Suppressor macrophage (primary cell): ENCODE measurements at regions not wholly inside any gene's neighbourhood (a gene's known extent, or its start where the extent isn't known, plus 50 kb on each side); places are given as distances from the start of the nearest gene placed in this dataset.
"Not testable (repeated sequence)": the region's sequence is repeated elsewhere in the genome, so short reads cannot be mapped to it uniquely, and the experiment has no call there.

ENCODE experiments used
- DNase-seq, 4 experiments: peaks; one replicate each; pipeline ENCODE4 v3.0.0-alpha.2; 2020 to 2022

DNA sequence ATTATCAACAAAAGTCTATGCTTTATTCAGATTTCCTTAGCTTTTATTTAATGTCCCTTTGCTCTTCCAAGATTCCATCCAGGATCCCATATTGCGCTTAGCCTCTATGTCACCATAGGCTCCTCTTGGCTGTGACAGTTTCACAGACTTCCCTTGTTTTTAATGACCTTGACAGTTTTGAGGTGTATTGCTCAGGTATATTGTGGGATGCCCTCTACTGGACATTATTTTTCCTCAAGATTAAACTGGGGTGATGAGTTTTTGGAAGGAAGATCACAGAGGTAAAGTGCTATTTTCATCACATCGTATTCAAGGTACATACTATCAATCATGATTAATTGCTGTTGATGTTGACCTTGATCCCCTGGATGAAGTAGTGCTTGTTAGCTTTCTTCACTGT, 99.1 kb upstream of the SMAD3 start:
- no peak for DNase-seq

DNA sequence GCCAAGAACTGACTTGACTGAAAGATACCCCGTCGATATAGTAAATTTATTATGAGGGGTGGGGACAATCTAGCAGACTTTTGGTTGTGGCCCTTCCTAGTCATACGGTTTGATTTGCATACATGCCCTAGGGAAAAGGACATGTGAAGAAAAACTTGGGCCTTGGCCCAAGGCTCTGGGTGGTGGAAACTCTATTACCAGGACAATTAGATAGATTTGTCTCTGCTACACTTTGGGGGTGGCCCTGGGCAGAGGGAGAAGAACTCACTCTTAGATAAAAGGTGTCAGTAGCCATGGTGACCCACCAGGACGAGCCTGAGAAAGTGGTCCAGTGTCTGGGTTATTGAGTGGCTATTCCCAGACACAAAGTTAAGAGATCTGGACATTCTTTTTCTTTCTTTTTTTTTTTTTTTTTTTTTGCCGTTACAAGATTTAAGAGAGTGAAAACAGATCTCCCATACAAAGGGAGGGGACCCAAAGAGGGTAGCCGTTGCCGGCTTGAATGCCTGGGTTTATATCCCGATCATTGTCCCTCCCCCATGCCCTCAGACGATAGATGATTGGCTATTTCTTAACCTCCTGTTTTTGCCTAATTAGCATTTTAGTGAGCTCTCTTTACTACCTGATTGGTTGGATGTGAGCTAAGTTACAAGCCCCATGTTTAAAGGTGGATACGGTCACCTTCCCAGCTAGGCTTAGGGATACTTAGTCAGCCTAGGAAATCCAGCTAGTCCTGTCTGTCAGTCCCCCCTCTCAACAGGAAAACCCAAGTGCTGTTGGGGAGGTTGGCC, 96.4 kb upstream of the SMAD3 start:
- DNase-seq: no peak

GRCh38 chr15:66974131-66974530, 91.3 kb upstream of the SMAD3 start:
- not testable (repeated sequence) for DNase-seq

DNA sequence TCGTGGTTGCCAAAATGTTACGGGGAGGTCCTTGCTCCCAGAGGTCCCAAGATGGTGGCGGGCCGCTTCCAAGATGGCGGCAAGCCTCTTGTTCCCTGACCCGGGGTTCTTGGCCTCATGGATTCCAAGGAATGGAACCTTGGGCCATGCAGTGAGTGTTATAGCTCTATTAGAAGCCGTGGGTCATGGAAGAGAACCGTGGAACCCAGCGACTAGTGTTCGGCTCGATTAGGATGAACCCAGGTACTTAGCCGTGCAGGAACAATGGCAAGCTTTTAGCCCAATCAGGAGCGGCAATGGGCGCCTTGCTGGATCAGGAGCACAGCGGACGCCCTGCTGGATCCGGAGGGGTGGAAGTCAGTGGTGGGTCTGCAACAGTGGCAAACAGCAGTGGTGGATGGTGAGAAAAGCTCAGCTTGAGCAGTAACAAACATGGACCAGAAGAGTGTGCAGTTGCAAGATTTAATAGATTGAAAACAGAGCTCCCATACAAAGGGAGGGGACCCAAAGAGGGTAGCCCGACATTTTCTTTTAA, 89.2 kb upstream of the SMAD3 start:
- not testable (repeated sequence) for DNase-seq

- not testable (repeated sequence) for DNase-seq
Observed at GRCh38 chr15:66980326-66980725, 85.1 kb upstream of the SMAD3 start.

DNA sequence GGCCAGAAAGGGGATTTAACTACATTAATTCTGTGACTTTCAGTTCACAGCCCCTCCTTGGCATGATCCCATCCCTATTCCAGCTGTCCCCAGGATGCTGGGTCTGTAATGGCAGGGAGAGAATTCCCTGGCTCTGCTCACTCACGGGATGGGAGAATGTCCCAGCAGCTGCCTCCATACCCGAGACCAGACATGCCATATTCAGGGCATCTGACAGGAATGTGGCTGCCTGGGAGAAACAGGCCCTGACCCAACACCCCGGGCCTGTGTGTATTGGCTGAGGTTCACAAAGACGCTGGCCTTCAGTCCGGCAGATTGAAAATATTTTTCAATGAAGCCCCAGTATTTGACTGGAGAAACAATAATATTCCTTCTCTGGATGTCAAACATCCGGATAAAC, 83.6 kb upstream of the SMAD3 start:
- no peak for DNase-seq

GRCh38 chr15:66982250-66982649, 83.2 kb upstream of the SMAD3 start:
- no peak for DNase-seq

DNA sequence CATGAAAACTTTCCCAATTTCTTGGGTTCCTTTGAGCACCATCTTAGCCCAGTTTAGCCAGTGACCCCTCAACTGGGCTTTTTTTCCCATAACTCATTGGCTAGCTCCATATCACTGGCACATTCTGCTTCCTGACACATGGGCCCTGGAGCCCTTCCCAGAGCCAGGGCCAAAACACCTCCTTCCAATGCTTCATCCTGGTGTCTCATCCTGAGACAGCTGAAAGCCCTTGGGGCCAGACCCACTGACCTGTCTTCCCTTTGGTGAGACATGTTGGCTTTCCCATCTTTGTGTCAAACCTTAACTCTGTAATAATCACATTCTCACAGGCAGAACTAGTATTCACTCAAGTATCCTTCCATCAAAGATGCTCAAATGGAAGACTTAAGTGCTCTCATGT, 82.6 kb upstream of the SMAD3 start:
- no peak for DNase-seq

DNA sequence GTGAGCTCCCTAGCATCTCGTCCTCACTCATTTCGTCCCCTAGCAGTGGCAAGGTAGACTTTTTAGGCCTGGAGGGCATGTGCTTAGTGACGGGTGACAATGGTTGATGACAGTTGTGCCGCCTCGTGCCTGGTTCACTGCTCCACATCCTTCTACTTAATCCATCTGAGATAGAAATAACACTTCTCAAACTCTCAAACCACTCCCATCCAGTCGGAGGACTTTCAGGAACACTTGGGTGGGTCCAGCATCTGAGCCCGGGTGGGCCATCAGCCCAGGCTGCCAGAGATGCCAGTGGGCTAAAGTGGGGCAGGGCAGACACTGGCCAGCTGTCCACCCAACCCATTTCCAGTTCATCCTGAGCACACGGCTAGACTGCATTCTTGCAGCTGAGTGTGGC, 79.7 kb upstream of the SMAD3 start:
- DNase-seq: no peak

DNA sequence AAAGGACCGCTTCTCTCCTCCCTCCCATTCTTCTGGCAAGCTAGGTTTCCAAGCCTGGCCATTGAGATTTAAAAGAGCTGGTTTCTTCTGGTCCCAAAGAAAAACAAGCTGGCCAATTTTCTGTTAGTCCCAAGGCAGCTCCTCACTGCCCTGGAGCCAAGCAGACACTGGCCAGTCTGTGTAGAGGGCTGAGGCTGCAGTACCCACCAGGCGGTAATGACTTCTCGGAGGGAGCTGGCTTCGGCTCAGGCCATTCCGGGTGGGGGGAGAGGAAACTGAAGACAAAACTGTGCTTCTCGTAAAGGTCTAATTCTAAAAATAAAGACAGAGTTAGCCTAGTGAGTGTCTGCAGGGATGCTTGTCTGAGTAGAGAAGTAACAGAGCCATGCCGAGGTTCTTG, 78.5 kb upstream of the SMAD3 start:
- DNase-seq: no peak

DNA sequence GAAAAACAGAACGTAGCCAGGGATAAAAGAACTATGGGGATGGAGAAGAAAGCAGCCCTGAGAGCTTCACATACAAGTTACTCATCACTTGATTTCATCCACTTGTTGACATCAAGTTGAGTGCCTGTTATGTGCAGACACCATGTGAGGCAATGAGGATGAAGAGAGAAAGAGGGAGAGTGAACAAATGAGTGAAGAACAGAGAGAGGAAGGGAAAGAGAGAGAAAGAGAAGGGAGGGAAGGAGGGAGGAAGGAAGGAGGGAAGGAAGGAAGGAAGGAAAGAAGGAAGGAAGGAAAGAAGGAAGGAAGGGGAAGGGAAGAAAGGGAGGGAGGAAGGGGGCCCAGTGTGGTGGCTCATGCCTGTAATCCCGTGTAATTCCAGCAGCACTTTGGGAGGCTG, 72.3 kb upstream of the SMAD3 start:
- DNase-seq: no peak

DNA sequence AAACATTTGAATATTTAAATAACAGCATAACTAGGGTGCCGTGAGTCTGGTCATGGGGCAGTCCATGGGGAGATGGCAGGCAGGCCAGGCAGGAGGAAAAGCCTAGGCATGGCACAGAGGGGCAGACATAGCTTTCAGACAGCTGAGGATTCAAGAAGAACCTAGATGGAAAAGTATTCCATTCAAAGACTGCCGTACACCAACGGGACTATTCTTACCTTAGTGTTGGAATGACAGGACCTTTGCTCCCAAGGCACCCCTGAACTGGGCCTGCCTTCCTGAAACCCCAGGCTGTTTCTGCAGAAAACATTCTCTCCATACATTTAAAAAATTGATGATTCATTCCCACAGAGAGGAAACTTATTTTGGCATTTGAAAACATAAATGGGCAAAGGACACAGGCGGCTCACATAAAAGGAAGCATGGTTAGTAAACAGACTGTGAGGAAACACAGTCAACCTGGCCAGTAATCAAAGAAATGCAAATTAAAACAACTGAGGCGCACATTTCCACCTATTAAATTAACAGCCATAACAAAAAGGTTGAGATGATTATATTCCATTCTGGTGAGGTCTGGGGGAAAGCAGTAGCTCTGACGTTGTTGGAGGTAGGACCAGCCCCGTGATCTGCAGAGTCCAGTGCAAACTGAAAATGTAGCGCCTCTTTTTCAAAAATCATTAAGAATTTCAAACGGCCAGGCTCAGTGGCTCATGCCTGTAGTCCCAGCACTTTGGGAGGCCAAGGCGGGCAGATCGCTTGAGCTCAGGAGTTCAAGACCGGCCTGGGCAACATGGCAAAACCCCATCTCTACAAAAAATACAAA, 71.3 kb upstream of the SMAD3 start:
- DNase-seq: peak in 2 of 4 experiments; percentile 22 to 34

DNA sequence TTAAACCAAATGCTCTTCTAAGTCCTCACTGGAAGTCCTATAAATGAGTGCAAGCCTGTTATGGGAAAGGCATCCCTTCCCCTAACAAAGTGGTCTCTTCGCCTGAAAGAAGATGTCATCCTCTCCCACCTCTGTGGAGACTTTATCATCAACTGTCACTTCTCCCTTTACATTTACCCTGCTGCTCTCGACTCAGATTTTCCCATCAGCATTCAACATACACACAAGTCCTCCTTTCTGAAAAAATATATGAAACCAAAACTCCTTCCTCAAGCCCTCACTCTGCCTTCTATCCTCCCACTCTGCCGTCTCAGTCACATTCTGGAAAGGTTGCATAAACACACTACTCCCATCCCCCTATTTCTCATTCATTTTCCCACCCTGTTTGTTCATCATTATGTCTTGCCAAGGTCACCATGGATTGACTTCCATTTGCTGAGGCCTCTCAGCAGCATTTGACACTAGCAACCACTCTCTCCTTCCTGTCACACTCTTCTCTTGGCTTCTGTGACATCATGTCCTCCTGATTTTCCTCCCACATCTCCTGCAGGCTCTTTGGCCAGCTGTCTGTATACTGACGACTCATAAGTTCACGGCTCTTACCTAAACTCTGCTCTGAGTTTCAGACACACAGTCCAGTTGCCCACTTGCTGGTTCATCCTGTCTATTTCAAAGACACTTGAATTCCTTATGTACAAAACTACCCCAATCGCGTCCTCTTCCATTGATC, 70.3 kb upstream of the SMAD3 start:
- peak; percentile 63 to 86 (median 76) for DNase-seq

DNA sequence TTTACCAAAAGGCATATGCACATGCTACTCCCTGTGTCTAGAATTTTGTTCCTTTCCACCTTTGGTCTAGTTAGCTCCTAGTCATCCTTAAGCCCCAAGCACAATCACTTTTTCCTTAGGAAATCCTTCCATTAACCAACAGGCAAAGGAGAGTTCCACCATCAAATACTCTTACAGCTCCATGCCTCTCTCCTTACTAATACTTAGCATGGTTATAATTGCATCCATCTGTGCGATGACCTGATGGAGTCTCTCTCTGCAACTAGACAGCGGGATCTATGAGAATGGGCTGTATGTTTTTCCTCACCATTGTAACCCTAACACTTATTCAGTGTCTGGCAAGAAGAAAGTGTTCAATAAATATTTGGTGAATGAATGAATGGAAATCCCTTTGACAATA, 69.3 kb upstream of the SMAD3 start:
- no peak for DNase-seq

DNA sequence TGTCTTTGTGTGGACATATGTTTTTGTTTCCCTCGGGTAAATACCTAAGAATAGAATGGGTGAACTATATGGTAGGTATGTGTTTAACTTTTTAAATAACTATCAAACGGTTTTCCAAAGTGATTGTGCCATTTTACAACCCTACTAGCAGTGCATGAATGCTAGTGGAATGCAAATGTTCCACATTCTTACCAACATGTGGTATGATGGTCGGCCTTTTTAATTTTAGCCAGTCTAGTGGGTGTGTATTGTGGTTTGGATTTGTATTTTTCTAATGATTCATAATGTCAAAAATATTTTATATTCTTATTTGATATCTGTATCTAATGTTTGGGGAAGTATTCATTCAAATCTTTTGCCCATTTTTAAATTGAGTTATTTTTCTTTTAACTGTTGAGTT, 68.2 kb upstream of the SMAD3 start:
- DNase-seq: no peak

DNA sequence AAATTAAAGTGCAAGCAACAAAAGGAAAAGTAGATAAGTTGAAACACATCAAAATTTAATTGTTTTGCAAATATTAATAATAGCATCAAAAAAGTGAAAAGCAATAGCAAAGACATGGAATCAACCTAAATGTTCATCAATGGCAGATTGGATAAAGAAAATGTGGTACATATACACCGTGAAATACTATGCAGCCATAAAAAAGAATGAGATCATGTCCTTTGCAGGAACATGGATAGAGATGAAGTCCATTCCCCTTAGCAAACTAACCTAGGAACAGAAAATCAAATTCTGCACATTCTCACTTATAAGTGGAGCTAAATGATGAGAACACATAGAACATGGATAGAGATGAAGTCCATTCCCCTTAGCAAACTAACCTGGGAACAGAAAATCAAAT, 67.2 kb upstream of the SMAD3 start:
- not testable (repeated sequence) for DNase-seq

DNA sequence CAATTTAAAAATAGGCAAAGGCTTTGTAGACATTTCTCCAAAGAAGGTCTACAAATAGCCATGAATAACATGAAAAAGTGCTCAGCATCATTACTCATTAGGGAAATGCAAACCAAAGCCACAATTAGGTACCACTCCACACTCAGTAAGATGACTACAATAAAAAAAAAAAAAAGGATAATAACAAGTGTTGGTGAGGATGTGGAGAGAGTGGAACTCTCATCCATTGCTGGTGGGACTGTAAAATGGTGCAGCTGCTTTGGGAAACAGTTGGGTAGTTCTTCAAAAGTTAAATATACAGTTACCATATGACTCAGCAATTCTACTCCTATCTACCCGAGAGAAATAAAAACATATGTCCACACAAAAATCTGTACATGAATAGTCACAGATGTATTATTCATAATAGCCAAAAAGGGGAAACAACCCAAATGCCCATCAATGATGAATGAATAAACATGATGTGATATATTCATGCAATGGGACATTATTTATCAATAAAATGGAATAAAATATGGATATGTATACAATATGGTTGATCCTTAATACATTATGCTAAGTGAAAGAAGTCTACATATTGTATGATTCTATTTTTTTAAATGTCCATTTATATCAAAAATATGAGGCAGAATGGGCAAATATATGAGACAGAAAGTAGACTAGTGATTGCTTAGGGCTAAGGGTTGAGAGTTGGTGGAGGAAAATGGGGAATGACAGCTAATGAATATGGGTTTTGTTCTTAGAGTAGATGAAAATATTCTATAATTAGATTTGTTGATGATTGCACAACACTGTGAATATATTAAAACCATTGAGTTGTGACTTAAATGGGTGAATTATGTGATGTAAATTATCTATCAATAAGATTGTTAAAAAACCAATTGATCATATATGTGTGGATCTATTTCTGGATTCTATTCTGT, 66.1 kb upstream of the SMAD3 start:
- peak in 1 of 4 experiments; percentile 41 for DNase-seq

GRCh38 chr15:67000896-67001295, 64.5 kb upstream of the SMAD3 start:
- DNase-seq: no peak

- DNase-seq: peak in 3 of 4 experiments; percentile 31 to 74 (median 48)
Observed at GRCh38 chr15:67002368-67002767, 63.0 kb upstream of the SMAD3 start.

GRCh38 chr15:67003586-67003985, 61.8 kb upstream of the SMAD3 start:
- DNase-seq: no peak

GRCh38 chr15:67004142-67004541, 61.3 kb upstream of the SMAD3 start:
- peak in 1 of 4 experiments; percentile 35 for DNase-seq
